ENCODE measurements at regions not wholly inside any gene's neighbourhood (a gene's known extent, or its start where the extent isn't known, plus 50 kb on each side); places are given as distances from the start of the nearest gene placed in this dataset.

GRCh38 chr6:165726965-165727381, 63.9 kb upstream of the PDE10A start:
- DNase-seq (ENCODE audit: low read depth), result peak; percentile 22
- TF ChIP-seq CTCF (IDR thresholded peaks at IDR 0.05; ENCODE audit: insufficient read depth, low read depth, low read length), result no peak
- H3K4me3 ChIP-seq (ENCODE audit: low read depth, low read length), result no peak overlapping the region

- no peak for TF ChIP-seq CTCF (IDR thresholded peaks at IDR 0.05; ENCODE audit: insufficient read depth, low read depth, low read length)
- no peak for DNase-seq (ENCODE audit: low read depth)
- H3K4me3 ChIP-seq (ENCODE audit: low read depth, low read length), result no peak overlapping the region
Measured at GRCh38 chr6:165726290-165726875, 63.3 kb upstream of the PDE10A start.

GRCh38 chr6:165725201-165725600, 62.2 kb upstream of the PDE10A start:
- DNase-seq (ENCODE audit: low read depth), result no peak
- no peak for TF ChIP-seq CTCF (IDR thresholded peaks at IDR 0.05; ENCODE audit: insufficient read depth, low read depth, low read length)

GRCh38 chr6:165723326-165723725, 60.3 kb upstream of the PDE10A start:
- no peak overlapping the region for H3K4me3 ChIP-seq (ENCODE audit: low read depth, low read length)
- no peak for TF ChIP-seq CTCF (IDR thresholded peaks at IDR 0.05; ENCODE audit: insufficient read depth, low read depth, low read length)
- DNase-seq (ENCODE audit: low read depth), result no peak

More at GRCh38 chr6:165725201-165725600, 62.2 kb upstream of the PDE10A start:
- H3K4me3 ChIP-seq (ENCODE audit: low read depth, low read length), result no peak overlapping the region

- no peak overlapping the region for H3K4me3 ChIP-seq (ENCODE audit: low read depth, low read length)
- no peak for TF ChIP-seq CTCF (IDR thresholded peaks at IDR 0.05; ENCODE audit: insufficient read depth, low read depth, low read length)
Measured at GRCh38 chr6:165722022-165722421, 59.0 kb upstream of the PDE10A start.

GRCh38 chr6:165721356-165721755, 58.3 kb upstream of the PDE10A start:
- DNase-seq (ENCODE audit: low read depth), result peak; percentile 27
- no peak for TF ChIP-seq CTCF (IDR thresholded peaks at IDR 0.05; ENCODE audit: insufficient read depth, low read depth, low read length)
- no peak overlapping the region for H3K4me3 ChIP-seq (ENCODE audit: low read depth, low read length)

More at GRCh38 chr6:165722022-165722421, 59.0 kb upstream of the PDE10A start:
- DNase-seq (ENCODE audit: low read depth), result no peak

- no peak overlapping the region for H3K4me3 ChIP-seq (ENCODE audit: low read depth, low read length)
- no peak for TF ChIP-seq CTCF (IDR thresholded peaks at IDR 0.05; ENCODE audit: insufficient read depth, low read depth, low read length)
- no peak for DNase-seq (ENCODE audit: low read depth)
Measured at GRCh38 chr6:165718491-165718891, 55.5 kb upstream of the PDE10A start.

All from fibroblast of villous mesenchyme (primary cell).